ENCODE measurements at regions not wholly inside any gene's neighbourhood (a gene's known extent, or its start where the extent isn't known, plus 50 kb on each side); places are given as distances from the start of the nearest gene placed in this dataset.

DNA sequence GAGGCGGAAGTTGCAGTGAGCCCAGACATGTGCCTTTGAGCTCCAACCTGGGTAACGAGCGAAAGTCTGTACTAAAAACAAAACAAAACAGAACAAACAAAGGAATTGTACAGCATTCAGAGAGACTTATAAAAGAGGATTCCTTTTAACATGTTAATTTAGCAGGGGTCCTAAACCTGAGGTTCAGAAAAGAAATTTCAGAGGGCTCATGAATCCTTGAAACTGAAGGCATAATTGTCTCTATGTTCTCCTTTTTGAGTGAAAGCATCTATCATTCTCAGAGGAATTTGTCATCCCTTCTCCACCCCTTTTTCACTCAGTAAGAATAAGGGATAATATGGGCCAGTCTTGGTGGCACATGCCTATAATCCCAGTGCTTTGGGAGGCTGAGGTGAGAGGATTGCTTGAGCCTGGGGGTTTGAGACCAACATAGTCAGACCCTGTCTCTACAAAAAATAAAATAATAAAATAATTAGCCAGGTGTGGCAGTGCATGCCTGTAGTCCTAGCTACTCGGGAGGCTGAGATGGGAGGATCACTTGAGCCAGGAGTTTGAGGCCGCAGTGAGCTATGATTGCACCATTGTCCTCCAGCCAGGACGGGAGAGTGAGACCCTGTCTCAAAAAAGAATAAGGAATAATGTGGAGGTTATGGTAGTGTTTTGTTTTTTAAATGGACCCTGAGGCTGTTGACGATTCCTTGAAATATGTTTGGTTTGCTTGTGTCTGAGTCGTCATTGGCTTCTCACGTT lies 309.1 kb upstream of the C2CD4B start:
- TF ChIP-seq, protein P1, sequence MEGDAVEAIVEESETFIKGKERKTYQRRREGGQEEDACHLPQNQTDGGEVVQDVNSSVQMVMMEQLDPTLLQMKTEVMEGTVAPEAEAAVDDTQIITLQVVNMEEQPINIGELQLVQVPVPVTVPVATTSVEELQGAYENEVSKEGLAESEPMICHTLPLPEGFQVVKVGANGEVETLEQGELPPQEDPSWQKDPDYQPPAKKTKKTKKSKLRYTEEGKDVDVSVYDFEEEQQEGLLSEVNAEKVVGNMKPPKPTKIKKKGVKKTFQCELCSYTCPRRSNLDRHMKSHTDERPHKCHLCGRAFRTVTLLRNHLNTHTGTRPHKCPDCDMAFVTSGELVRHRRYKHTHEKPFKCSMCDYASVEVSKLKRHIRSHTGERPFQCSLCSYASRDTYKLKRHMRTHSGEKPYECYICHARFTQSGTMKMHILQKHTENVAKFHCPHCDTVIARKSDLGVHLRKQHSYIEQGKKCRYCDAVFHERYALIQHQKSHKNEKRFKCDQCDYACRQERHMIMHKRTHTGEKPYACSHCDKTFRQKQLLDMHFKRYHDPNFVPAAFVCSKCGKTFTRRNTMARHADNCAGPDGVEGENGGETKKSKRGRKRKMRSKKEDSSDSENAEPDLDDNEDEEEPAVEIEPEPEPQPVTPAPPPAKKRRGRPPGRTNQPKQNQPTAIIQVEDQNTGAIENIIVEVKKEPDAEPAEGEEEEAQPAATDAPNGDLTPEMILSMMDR (IDR thresholded peaks at IDR 0.05) = no peak
- no peak for TF ChIP-seq ZFX (IDR thresholded peaks at IDR 0.05; ENCODE audit: borderline replicate concordance)

Measured in 22Rv1 (cell line).